ENCODE measurements at regions not wholly inside any gene's neighbourhood (a gene's known extent, or its start where the extent isn't known, plus 50 kb on each side); places are given as distances from the start of the nearest gene placed in this dataset.
A peak's percentile ranks its signal among the peaks of the same experiment; 100 is the strongest.

DNA sequence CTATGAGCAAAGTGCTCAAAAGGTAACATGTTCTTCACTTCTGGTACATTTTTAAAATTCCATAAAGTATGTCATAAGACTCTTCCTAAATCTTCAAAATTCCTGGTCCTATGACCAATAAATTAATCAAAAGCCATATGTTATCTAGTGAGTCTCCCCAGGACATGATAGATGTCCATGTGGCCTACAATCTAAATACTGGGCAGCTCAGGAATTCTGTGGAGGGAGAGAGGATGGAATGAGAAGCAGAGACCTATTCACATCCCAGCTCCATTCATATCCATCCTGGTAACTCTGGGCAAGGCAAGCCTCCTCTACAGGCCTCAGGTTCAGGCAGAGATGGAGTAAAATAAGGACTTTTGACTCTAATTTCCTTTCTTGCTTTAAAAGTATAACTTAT lies 224.8 kb downstream of the MTERF1 start:
- no peaks in the 10 kb centered on the region for H3K4me1 ChIP-seq
- TF ChIP-seq POLR2A (IDR thresholded peaks at IDR 0.05) (no peak), POLR2AphosphoS5 (IDR thresholded peaks at IDR 0.05) (no peak)
- TF ChIP-seq, protein P1, sequence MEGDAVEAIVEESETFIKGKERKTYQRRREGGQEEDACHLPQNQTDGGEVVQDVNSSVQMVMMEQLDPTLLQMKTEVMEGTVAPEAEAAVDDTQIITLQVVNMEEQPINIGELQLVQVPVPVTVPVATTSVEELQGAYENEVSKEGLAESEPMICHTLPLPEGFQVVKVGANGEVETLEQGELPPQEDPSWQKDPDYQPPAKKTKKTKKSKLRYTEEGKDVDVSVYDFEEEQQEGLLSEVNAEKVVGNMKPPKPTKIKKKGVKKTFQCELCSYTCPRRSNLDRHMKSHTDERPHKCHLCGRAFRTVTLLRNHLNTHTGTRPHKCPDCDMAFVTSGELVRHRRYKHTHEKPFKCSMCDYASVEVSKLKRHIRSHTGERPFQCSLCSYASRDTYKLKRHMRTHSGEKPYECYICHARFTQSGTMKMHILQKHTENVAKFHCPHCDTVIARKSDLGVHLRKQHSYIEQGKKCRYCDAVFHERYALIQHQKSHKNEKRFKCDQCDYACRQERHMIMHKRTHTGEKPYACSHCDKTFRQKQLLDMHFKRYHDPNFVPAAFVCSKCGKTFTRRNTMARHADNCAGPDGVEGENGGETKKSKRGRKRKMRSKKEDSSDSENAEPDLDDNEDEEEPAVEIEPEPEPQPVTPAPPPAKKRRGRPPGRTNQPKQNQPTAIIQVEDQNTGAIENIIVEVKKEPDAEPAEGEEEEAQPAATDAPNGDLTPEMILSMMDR (IDR thresholded peaks at IDR 0.05), result no peak
- no peaks in the 10 kb centered on the region for H3K36me3 ChIP-seq
- no peak overlapping the region for H3K27ac ChIP-seq
- H3K9me3 ChIP-seq, result no peaks in the 10 kb centered on the region
- DNase-seq (ENCODE audit: low spot score in 2 of 2), result no peak
- no peak overlapping the region for H3K4me3 ChIP-seq
- H3K27me3 ChIP-seq, result no peaks in the 10 kb centered on the region
- intact Hi-C loops (cut with DNase I; ENCODE audit: low total_unique reads), result no loop called here

- Histone ChIP-seq H3K9me3 (no peaks in the 10 kb centered on the region), H3K27ac (no peak overlapping the region)
- intact Hi-C loops (cut with DNase I; ENCODE audit: low total_unique reads), result no loop called here
These were observed 223.7 kb downstream of the MTERF1 start for GRCh38 chr7:91656541-91657482.

GRCh38 chr7:91657483-91658071 lies 222.9 kb downstream of the MTERF1 start:
- no peak overlapping the region for H3K4me3 ChIP-seq
- H3K9me3 ChIP-seq, result no peaks in the 10 kb centered on the region
- H3K27ac ChIP-seq, result no peak overlapping the region
- DNase-seq (ENCODE audit: low spot score in 2 of 2), result no peak
- intact Hi-C loops (cut with DNase I; ENCODE audit: low total_unique reads), result no loop called here
- TF ChIP-seq, protein P1 (IDR thresholded peaks at IDR 0.05), result no peak
- no peak for TF ChIP-seq POLR2A (IDR thresholded peaks at IDR 0.05)
- TF ChIP-seq POLR2AphosphoS5 (IDR thresholded peaks at IDR 0.05), result no peak
- no peaks in the 10 kb centered on the region for H3K4me1 ChIP-seq
- no peaks in the 10 kb centered on the region for H3K36me3 ChIP-seq
- H3K27me3 ChIP-seq, result no peaks in the 10 kb centered on the region

More at GRCh38 chr7:91656541-91657482, 223.7 kb downstream of the MTERF1 start:
- DNase-seq (ENCODE audit: low spot score in 2 of 2), result no peak
- Histone ChIP-seq H3K36me3 (no peaks in the 10 kb centered on the region), H3K4me1 (no peaks in the 10 kb centered on the region), H3K4me3 (no peak overlapping the region), H3K27me3 (no peaks in the 10 kb centered on the region)
- peak in 1 of 3 donors; percentile 19 for TF ChIP-seq POLR2AphosphoS5 (IDR thresholded peaks at IDR 0.05)
- TF ChIP-seq, protein P1 (IDR thresholded peaks at IDR 0.05), result no peak

DNA sequence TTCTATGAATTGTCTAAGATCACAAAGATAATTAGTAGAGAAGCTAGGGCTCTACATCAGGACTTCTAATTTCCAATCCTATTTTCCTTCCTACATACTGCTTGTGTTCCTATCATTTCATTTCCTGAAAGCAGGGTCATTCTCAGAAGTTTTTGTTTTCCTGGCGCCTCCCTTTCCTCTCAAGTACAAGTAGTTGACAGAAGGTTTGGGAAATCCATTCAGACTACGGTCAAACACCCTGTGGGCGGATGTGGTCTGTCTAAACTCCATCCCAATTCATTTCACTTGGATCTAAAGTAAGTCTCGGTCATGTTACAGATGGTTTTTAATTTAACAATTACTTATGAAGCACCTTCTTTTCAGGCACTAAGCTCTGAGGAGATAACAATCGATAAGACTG lies 221.4 kb downstream of the MTERF1 start:
- no peak for TF ChIP-seq POLR2A (IDR thresholded peaks at IDR 0.05)
- no peak for TF ChIP-seq POLR2AphosphoS5 (IDR thresholded peaks at IDR 0.05)
- TF ChIP-seq, protein P1 (IDR thresholded peaks at IDR 0.05), result no peak
- H3K36me3 ChIP-seq, result no peaks in the 10 kb centered on the region

DNA sequence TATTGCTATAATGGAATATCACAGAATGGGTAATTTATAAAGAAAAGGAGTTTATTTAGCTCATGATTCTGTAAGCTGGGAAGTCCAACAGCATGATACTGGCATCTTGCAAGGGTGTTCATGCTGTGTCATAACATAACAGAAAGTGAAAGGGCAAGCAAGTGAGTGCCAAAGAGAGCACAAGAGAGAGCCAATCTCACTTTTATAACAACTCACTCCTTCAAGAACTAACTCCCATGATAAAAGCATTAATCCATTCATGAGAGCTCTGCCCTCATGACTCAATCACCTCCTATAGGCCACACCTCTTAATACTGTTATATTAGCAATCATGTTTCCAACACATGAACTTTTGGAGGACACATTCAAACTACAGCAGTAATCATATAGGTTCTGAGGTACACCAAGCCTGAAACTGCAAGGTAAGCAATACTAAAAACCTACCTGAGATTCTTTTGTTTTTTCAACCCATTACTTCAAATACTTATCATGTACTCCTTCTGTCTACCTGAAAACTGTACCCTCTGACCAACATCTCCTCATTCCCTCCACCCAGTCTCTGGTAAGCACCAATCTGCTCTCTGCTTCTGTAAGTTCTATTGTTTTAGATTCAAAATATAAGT lies 219.7 kb downstream of the MTERF1 start:
- TF ChIP-seq POLR2AphosphoS5 (IDR thresholded peaks at IDR 0.05) (no peak), POLR2A (IDR thresholded peaks at IDR 0.05) (no peak)
- TF ChIP-seq, protein P1 (IDR thresholded peaks at IDR 0.05), result no peak

More for the DNA sequence above, 221.4 kb downstream of the MTERF1 start:
- Histone ChIP-seq H3K9me3 (no peaks in the 10 kb centered on the region), H3K27me3 (no peaks in the 10 kb centered on the region), H3K27ac (no peak overlapping the region), H3K4me1 (no peaks in the 10 kb centered on the region), H3K4me3 (no peak overlapping the region)
- intact Hi-C loops (cut with DNase I; ENCODE audit: low total_unique reads), result no loop called here
- no peak for DNase-seq (ENCODE audit: low spot score in 2 of 2)

More for the DNA sequence above, 219.7 kb downstream of the MTERF1 start:
- no peaks in the 10 kb centered on the region for H3K27me3 ChIP-seq
- no peak overlapping the region for H3K4me3 ChIP-seq
- no peak for DNase-seq (ENCODE audit: low spot score in 2 of 2)
- H3K4me1 ChIP-seq, result no peaks in the 10 kb centered on the region
- no peak overlapping the region for H3K27ac ChIP-seq
- no peaks in the 10 kb centered on the region for H3K36me3 ChIP-seq
- intact Hi-C loops (cut with DNase I; ENCODE audit: low total_unique reads), result no loop called here
- H3K9me3 ChIP-seq, result no peaks in the 10 kb centered on the region
